Body of pancreas (tissue), 4 donors: ENCODE measurements at regions not wholly inside any gene's neighbourhood (a gene's known extent, or its start where the extent isn't known, plus 50 kb on each side); places are given as distances from the start of the nearest gene placed in this dataset.

Source experiments
- ATAC-seq: fragments of 150-250 bp; one replicate; pipeline ENCODE4 v1.9.1; 2016
- DNase-seq, 4 donors: peaks; one replicate each; pipeline ENCODE4 v3.0.0-alpha.2; 2019
- H3K27ac ChIP-seq, 4 donors: fragments of 200-600 bp; sonication (generic); 1 replicate in 3 of 4; 2 replicates in 1 of 4; pipeline versions ENCODE4 v1.5.1 to v1.6.1; 2016 to 2019; ENCODE audit warnings: mild to moderate bottlenecking in 1 of 4, mixed read lengths in 1 of 4, moderate library complexity in 1 of 4
- H3K27me3 ChIP-seq, 2 donors: fragments of 200-600 bp; sonication (generic); one replicate each; pipeline ENCODE4 v1.6.0; 2016; ENCODE audit warnings: mild to moderate bottlenecking in 1 of 2
- H3K36me3 ChIP-seq, 2 donors: fragments of 200-600 bp; sonication (generic); replicated peaks in 1 of 2; 2 replicates each; pipeline ENCODE4 v1.5.1; 2016; ENCODE audit warnings: low read depth in 2 of 2; ENCODE audit not compliant: insufficient read depth in 1 of 2
- H3K4me1 ChIP-seq: fragments of 200-600 bp; sonication (generic); one replicate; pipeline ENCODE4 v1.6.0; 2016
- H3K4me3 ChIP-seq, 2 donors: fragments of 200-600 bp; sonication (generic); 1 replicate in 1 of 2; 2 replicates in 1 of 2; pipeline ENCODE4 v1.5.1; 2016 to 2019
- H3K9me3 ChIP-seq, 3 donors: fragments of 200-600 bp; sonication (generic); 1 replicate in 2 of 3; 2 replicates in 1 of 3; pipeline ENCODE4 v1.5.1; 2016
- CTCF ChIP-seq, 7 experiments: fragments of 450-650 bp in 4 of 7; fragments of 200-600 bp in 3 of 7; sonication (generic) in 3 of 7; IDR thresholded peaks; one replicate each; pipeline ENCODE4 v1.5.1; 2016 to 2019; ENCODE audit warnings: antibody characterized with exemption in 7 of 7
- POLR2A ChIP-seq, 3 donors: fragments of 450-650 bp; IDR thresholded peaks; one replicate each; pipeline ENCODE4 v1.6.1; 2016; ENCODE audit warnings: antibody characterized with exemption in 3 of 3, mild to moderate bottlenecking in 2 of 3
- WGBS, 2 donors: methylation state at CpG; one replicate each; pipeline ENCODE4 v1.1.5; 2017; 5-methylcytosine and 5-hydroxymethylcytosine counted together
- intact Hi-C: fragments of 100-400 bp; cut with DNase I; formaldehyde crosslinking; loops from one replicate; pipeline ENCODE4 v1.15.1; 2023

- intact Hi-C loops: no loop called here
- Histone ChIP-seq H3K36me3 (no peaks in the 10 kb centered on the region), H3K4me3 (no peak overlapping the region), H3K9me3 (peaks cover 0 to 6% (median 0%) of the 10 kb centered on the region in 3 donors), H3K27ac (no peak overlapping the region), H3K4me1 (no peaks in the 10 kb centered on the region), H3K27me3 (no peaks in the 10 kb centered on the region)
- TF ChIP-seq POLR2A (IDR thresholded peaks at IDR 0.05) (no peak), CTCF (IDR thresholded peaks at IDR 0.05) (no peak)
- DNase-seq (no peak), ATAC-seq (no peak)
- WGBS, 2 donors: 70% methylated on average over 2 of the region's 2 CpGs; no CpG with 5 or more reads in 1 of the 2 donors
These were observed 925.4 kb upstream of the ZNF722 start for GRCh38 chr7:63073286-63073685.

- Histone ChIP-seq H3K4me3 (no peak overlapping the region), H3K36me3 (no peaks in the 10 kb centered on the region), H3K9me3 (peaks cover 0 to 8% (median 0%) of the 10 kb centered on the region in 3 donors), H3K27me3 (no peaks in the 10 kb centered on the region), H3K27ac (no peak overlapping the region), H3K4me1 (no peaks in the 10 kb centered on the region)
- no peak for TF ChIP-seq POLR2A (IDR thresholded peaks at IDR 0.05)
- TF ChIP-seq CTCF (IDR thresholded peaks at IDR 0.05): no peak
- no peak for ATAC-seq
- 33 to 38% methylated on average over 1 of the region's 1 CpG for WGBS, 2 donors
- no peak for DNase-seq
- intact Hi-C loops: no loop called here
These were observed 924.9 kb upstream of the ZNF722 start for GRCh38 chr7:63073736-63074135.

GRCh38 chr7:63077841-63078240 lies 920.8 kb upstream of the ZNF722 start:
- Histone ChIP-seq H3K36me3 (no peaks in the 10 kb centered on the region), H3K27ac (no peak overlapping the region), H3K9me3 (peaks cover 0 to 8% (median 0%) of the 10 kb centered on the region in 3 donors), H3K4me3 (no peak overlapping the region), H3K27me3 (no peaks in the 10 kb centered on the region), H3K4me1 (no peaks in the 10 kb centered on the region)
- ATAC-seq: no peak
- TF ChIP-seq POLR2A (IDR thresholded peaks at IDR 0.05) (no peak), CTCF (IDR thresholded peaks at IDR 0.05) (no peak)
- 19 to 22% methylated on average over 4 of the region's 4 CpGs for WGBS, 2 donors
- intact Hi-C loops: no loop called here
- DNase-seq: no peak

- TF ChIP-seq POLR2A (IDR thresholded peaks at IDR 0.05) (no peak), CTCF (IDR thresholded peaks at IDR 0.05) (no peak)
- Histone ChIP-seq H3K4me1 (no peaks in the 10 kb centered on the region), H3K9me3 (peaks cover 0 to 8% (median 0%) of the 10 kb centered on the region in 3 donors), H3K36me3 (no peaks in the 10 kb centered on the region), H3K4me3 (no peak overlapping the region), H3K27ac (no peak overlapping the region), H3K27me3 (no peaks in the 10 kb centered on the region)
- 0 to 5% methylated on average over 1 to 2 of the region's 2 CpGs for WGBS, 2 donors
- intact Hi-C loops: no loop called here
- no peak for DNase-seq
- no peak for ATAC-seq
These were observed 918.2 kb upstream of the ZNF722 start for GRCh38 chr7:63080406-63080805.

- WGBS, 2 donors: 16 to 24% methylated on average over 4 of the region's 4 CpGs
- Histone ChIP-seq H3K4me3 (no peak overlapping the region), H3K27me3 (no peaks in the 10 kb centered on the region), H3K9me3 (peaks cover 0 to 8% (median 0%) of the 10 kb centered on the region in 3 donors), H3K4me1 (no peaks in the 10 kb centered on the region), H3K36me3 (no peaks in the 10 kb centered on the region), H3K27ac (no peak overlapping the region)
- DNase-seq (no peak), ATAC-seq (no peak)
- intact Hi-C loops: no loop called here
- no peak for TF ChIP-seq POLR2A (IDR thresholded peaks at IDR 0.05)
- no peak for TF ChIP-seq CTCF (IDR thresholded peaks at IDR 0.05)
These were observed 917.8 kb upstream of the ZNF722 start for GRCh38 chr7:63080831-63081230.
